ENCODE measurements at regions not wholly inside any gene's neighbourhood (a gene's known extent, or its start where the extent isn't known, plus 50 kb on each side); places are given as distances from the start of the nearest gene placed in this dataset.

DNA sequence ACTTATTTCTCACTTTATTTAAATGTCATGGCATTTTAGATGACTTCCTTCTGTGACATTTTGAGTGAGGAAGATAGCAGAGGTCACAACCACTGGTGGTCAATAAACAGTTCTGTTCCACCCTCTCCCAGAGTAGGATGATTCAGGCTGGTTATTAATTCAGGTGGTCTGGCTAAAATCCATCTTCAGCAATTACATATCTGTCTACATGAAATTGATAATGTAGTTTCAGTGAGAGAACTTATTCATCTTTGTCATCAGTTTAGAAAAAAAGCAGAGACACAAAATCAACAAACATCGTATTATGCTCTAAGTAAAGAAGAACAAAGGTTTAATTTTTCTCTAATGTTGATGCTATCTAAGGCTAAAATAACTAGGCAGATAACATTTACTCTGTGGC is 525.5 kb downstream of the TENT5A start:
- TF ChIP-seq SPI1 (IDR thresholded peaks at IDR 0.05; ENCODE audit: low read depth, low read length) (no peak), POLR2A (IDR thresholded peaks at IDR 0.05; ENCODE audit: low read depth, low read length) (no peak), TAF1 (IDR thresholded peaks at IDR 0.05; ENCODE audit: low read depth, low read length) (no peak), POLR2AphosphoS5 (IDR thresholded peaks at IDR 0.05; ENCODE audit: low read depth, low read length) (no peak)

Measured in GM12891 (cell line).